ENCODE measurements at regions not wholly inside any gene's neighbourhood (a gene's known extent, or its start where the extent isn't known, plus 50 kb on each side); places are given as distances from the start of the nearest gene placed in this dataset.

DNA sequence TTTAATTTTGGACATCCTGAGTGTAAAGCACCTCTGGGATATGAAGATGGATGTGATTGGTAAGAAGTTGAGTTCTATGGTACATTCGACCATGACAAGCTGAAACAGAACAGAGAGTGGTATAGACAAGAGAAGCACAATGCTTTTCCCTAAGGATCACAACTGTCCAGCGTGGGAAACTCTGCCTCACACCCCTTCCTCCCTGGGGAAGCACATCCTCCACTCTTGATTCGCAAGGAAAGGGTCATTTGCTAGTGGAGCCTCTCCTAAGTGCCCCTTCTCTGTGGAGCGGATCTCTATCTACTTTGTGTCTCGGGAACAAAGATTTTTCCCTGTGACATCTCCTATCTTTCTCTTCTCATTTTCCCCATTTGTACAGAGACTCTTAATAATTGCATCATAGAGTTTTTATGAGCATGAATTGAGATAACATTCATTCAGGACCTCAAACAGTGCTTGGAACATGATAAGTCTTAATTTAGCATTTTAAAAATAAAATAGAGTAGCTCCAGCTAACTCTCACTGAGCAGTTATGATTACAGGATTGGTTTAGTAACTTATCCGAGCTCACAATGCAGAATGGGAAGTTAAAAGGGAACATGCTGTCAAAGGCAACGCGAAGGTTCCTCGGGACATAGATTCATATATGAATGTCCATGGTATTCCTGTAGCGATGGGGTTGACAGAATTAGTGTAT lies 775.2 kb downstream of the C6orf118 start:
- Histone ChIP-seq H3K27ac (ENCODE audit: low read depth, low read length) (no peak overlapping the region), H3K36me3 (ENCODE audit: low read length) (no peaks in the 10 kb centered on the region), H2AFZ (ENCODE audit: low read depth, low read length, severe bottlenecking) (no peak overlapping the region), H3K9me3 (ENCODE audit: insufficient read depth, low read length) (0 out of 2 replicates have a peak, but pooled peaks cover 4% of the 10 kb centered on the region), H3K9ac (ENCODE audit: low read length) (no peak overlapping the region), H3K4me3 (ENCODE audit: insufficient read depth, low read length, poor library complexity, severe bottlenecking) (no peak overlapping the region), H3K9me2 (replicated peaks; ENCODE audit: insufficient read depth, low read length) (no peaks in the 10 kb centered on the region), H4K20me1 (ENCODE audit: low read depth, low read length) (no peaks in the 10 kb centered on the region), H3K79me2 (ENCODE audit: insufficient read depth, low read length) (no peaks in the 10 kb centered on the region), H3K4me2 (ENCODE audit: low read depth, low read length, poor library complexity, severe bottlenecking) (no peak overlapping the region), H3K27me3 (ENCODE audit: low read length) (no peaks in the 10 kb centered on the region), H3F3A (ENCODE audit: insufficient read depth) (no peaks in the 10 kb centered on the region)
- no peak for TF ChIP-seq EZH2phosphoT487 (conservative IDR thresholded peaks at IDR 0.05; ENCODE audit: low read length)
- TF ChIP-seq, protein P1, sequence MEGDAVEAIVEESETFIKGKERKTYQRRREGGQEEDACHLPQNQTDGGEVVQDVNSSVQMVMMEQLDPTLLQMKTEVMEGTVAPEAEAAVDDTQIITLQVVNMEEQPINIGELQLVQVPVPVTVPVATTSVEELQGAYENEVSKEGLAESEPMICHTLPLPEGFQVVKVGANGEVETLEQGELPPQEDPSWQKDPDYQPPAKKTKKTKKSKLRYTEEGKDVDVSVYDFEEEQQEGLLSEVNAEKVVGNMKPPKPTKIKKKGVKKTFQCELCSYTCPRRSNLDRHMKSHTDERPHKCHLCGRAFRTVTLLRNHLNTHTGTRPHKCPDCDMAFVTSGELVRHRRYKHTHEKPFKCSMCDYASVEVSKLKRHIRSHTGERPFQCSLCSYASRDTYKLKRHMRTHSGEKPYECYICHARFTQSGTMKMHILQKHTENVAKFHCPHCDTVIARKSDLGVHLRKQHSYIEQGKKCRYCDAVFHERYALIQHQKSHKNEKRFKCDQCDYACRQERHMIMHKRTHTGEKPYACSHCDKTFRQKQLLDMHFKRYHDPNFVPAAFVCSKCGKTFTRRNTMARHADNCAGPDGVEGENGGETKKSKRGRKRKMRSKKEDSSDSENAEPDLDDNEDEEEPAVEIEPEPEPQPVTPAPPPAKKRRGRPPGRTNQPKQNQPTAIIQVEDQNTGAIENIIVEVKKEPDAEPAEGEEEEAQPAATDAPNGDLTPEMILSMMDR (IDR thresholded peaks at IDR 0.05; ENCODE audit: insufficient read depth, low read length, poor library complexity, severe bottlenecking), result no peak

DNA sequence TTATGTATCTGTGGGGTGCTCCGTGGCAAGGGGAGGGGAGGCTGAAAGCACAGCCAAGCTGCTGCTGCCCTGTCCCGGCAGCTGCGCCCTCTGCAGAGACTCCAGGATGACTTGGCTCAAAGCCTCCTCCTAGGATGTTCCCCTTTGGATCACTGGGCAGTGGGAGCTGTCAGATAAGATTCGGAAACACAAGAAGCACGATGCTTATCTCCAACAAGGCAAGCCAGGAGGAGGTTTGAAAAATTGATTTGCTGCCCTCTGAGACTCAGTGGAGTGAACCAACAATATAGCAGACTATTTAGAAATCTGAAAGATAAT lies 776.4 kb downstream of the C6orf118 start:
- no peaks in the 10 kb centered on the region for H3K79me2 ChIP-seq (ENCODE audit: insufficient read depth, low read length)
- H3K4me2 ChIP-seq (ENCODE audit: low read depth, low read length, poor library complexity, severe bottlenecking), result no peak overlapping the region
- TF ChIP-seq, protein P1 (IDR thresholded peaks at IDR 0.05; ENCODE audit: insufficient read depth, low read length, poor library complexity, severe bottlenecking), result no peak
- TF ChIP-seq EZH2phosphoT487 (conservative IDR thresholded peaks at IDR 0.05; ENCODE audit: low read length), result no peak
- H2AFZ ChIP-seq (ENCODE audit: low read depth, low read length, severe bottlenecking), result no peak overlapping the region
- H3K27ac ChIP-seq (ENCODE audit: low read depth, low read length), result no peak overlapping the region
- H3K9me2 ChIP-seq (replicated peaks; ENCODE audit: insufficient read depth, low read length), result no peaks in the 10 kb centered on the region
- no peaks in the 10 kb centered on the region for H3K36me3 ChIP-seq (ENCODE audit: low read length)
- H3K9me3 ChIP-seq (ENCODE audit: insufficient read depth, low read length), result 0 out of 2 replicates have a peak, but pooled peaks cover 4% of the 10 kb centered on the region
- no peak overlapping the region for H3K9ac ChIP-seq (ENCODE audit: low read length)
- H3K27me3 ChIP-seq (ENCODE audit: low read length), result no peaks in the 10 kb centered on the region
- H3K4me3 ChIP-seq (ENCODE audit: insufficient read depth, low read length, poor library complexity, severe bottlenecking), result no peak overlapping the region
- H4K20me1 ChIP-seq (ENCODE audit: low read depth, low read length), result no peaks in the 10 kb centered on the region
- no peaks in the 10 kb centered on the region for H3F3A ChIP-seq (ENCODE audit: insufficient read depth)

DNA sequence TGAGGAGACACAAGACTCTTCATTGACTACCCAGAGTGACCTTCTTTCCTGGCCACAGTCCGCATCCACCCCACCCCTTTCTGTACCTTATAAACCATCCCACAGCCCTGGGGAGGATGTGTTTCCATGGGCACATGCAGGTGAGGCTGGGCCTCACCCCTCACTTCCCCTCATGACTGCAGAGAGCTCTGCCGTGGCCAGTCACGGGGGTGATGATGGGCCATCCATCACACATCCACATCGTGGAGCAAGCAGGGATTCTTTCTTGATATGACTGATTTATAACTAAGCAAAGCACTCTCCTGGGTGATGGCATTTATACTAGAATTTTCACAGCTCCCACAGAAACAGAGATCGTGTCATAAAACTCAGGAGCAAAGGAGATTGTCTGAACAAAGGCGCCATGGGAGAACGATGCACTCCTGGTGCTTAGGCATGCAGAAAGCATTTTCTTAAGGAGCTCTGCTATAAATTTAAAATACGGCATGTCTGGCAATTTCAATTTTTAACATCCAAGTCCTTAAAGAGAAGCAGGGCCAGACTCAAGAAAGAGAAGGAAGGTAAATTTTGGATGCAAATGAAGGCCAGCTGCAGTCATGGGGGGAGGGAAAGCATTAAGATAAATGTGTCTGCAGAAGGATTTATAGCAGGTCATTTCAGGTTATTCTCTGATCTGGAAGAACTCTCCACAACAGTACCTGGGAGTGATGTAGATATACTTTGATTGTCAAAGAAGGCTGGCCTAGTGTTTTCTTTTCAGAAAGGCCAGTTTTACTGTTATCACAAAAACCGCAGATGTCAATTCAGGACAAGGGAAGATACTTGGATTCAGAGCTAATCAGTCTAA lies 777.0 kb downstream of the C6orf118 start:
- H3K27ac ChIP-seq (ENCODE audit: low read depth, low read length), result no peak overlapping the region
- no peaks in the 10 kb centered on the region for H4K20me1 ChIP-seq (ENCODE audit: low read depth, low read length)
- no peak overlapping the region for H3K4me2 ChIP-seq (ENCODE audit: low read depth, low read length, poor library complexity, severe bottlenecking)
- H3F3A ChIP-seq (ENCODE audit: insufficient read depth), result no peaks in the 10 kb centered on the region
- H2AFZ ChIP-seq (ENCODE audit: low read depth, low read length, severe bottlenecking), result no peak overlapping the region
- no peaks in the 10 kb centered on the region for H3K27me3 ChIP-seq (ENCODE audit: low read length)
- H3K9me3 ChIP-seq (ENCODE audit: insufficient read depth, low read length), result 0 out of 2 replicates have a peak, but pooled peaks cover 4% of the 10 kb centered on the region
- H3K36me3 ChIP-seq (ENCODE audit: low read length), result no peaks in the 10 kb centered on the region
- no peak overlapping the region for H3K4me3 ChIP-seq (ENCODE audit: insufficient read depth, low read length, poor library complexity, severe bottlenecking)
- H3K9ac ChIP-seq (ENCODE audit: low read length), result no peak overlapping the region
- no peaks in the 10 kb centered on the region for H3K9me2 ChIP-seq (replicated peaks; ENCODE audit: insufficient read depth, low read length)
- no peaks in the 10 kb centered on the region for H3K79me2 ChIP-seq (ENCODE audit: insufficient read depth, low read length)
- no peak for TF ChIP-seq EZH2phosphoT487 (conservative IDR thresholded peaks at IDR 0.05; ENCODE audit: low read length)
- TF ChIP-seq, protein P1 (IDR thresholded peaks at IDR 0.05; ENCODE audit: insufficient read depth, low read length, poor library complexity, severe bottlenecking), result no peak
